Ovary (tissue), 7 donors: ENCODE measurements at regions not wholly inside any gene's neighbourhood (a gene's known extent, or its start where the extent isn't known, plus 50 kb on each side); places are given as distances from the start of the nearest gene placed in this dataset.

Experiments
- DNase-seq, 5 donors: peaks; one replicate each; pipeline ENCODE4 v3.0.0-alpha.2; 2019 to 2020
- H3K27ac ChIP-seq, 2 donors: fragments of 200-600 bp; one replicate each; pipeline versions ENCODE4 v1.5.1 to v1.8.0; 2019 to 2022
- H3K27me3 ChIP-seq: fragments of 200-600 bp; one replicate; pipeline ENCODE4 v1.8.0; 2022
- H3K36me3 ChIP-seq: fragments of 200-600 bp; sonication (generic); one replicate; pipeline ENCODE4 v1.5.1; 2019
- H3K4me1 ChIP-seq: one replicate; pipeline ENCODE4 v1.8.1; 2013; ENCODE audit warnings: mild to moderate bottlenecking, moderate library complexity; ENCODE audit not compliant: insufficient read depth
- H3K4me3 ChIP-seq: fragments of 200-600 bp; sonication (generic); one replicate; pipeline ENCODE4 v1.5.1; 2017
- H3K9me3 ChIP-seq, 2 donors: fragments of 200-600 bp in 1 of 2; sonication (generic) in 1 of 2; one replicate each; pipeline versions ENCODE4 v1.5.1 to v1.8.1; 2013 to 2019; ENCODE audit warnings: mild to moderate bottlenecking in 1 of 2, moderate library complexity in 1 of 2
- EP300 ChIP-seq: sonication (generic); formaldehyde crosslinking; IDR thresholded peaks from one replicate; pipeline ENCODE4 v1.6.1; 2017; ENCODE audit warnings: antibody characterized with exemption
- POLR2A ChIP-seq: fragments of 450-650 bp; IDR thresholded peaks from one replicate; pipeline ENCODE4 v1.6.1; 2017; ENCODE audit warnings: antibody characterized with exemption, mild to moderate bottlenecking, moderate library complexity
- WGBS, 3 donors: extraction: QIAGEN DNeasy Blood & Tissue Kit in 1 of 3; methylation state at CpG; one replicate each; pipeline versions ENCODE4 v1.1.5 to v1.1.7; 2013 to 2017; 5-methylcytosine and 5-hydroxymethylcytosine counted together
- intact Hi-C, 4 donors: fragments of 100-400 bp; cut with DNase I; formaldehyde crosslinking; loops; one replicate each; pipeline versions ENCODE4 v1.11.0 to v1.15.1; 2022 to 2023
- TF ChIP-seq, protein P1 (sequence below), 3 donors: fragments of 450-650 bp in 2 of 3; fragments of 200-600 bp in 1 of 3; IDR thresholded peaks; one replicate each; pipeline versions ENCODE4 v1.5.1 to v1.8.0; 2016 to 2022; ENCODE audit warnings: antibody characterized with exemption in 3 of 3, mild to moderate bottlenecking in 1 of 3
- donor health status: DM: no; HTN: no; CAD: no; lungs with moderate emphysema.
- donor health status: DM: no; HTN: no; CAD: no.
- donor health status: Bipolar disorder and iron deficiency.
- donor health status: DM: no; HTN: no; CAD: no.
- donor health status: DM: yes; HTN: yes; CAD: no.

DNA sequence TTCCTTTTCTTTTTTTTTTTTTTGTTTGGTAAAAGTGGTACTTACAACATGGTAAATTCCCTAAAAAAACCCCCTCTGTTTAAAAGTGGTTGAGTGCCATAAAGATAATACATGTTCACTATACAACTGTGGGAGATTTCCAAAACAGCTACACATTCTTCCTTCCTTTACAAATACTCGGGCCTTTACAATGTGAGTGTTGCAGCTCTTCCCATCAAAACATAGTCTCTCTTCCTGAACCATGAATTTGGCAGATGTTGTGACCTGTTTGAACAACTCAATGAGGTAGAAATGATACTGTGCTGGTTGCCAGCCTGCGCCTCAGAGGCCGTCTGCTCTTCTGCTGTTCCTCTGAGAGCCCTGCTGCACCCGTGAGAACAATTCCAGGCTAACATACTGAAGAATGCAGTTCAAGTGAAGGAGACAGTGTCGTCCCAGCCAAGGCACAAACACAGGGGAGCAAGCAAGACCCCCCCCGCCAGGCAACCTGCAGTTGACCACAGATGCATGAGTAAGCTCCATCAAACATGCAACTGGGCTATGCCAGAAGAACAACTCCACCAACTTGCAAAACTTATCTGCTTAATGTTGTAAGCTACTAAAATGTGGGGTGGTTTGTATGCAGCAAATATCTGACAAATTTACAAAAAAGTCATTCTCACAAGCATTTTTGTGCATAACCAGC lies 645.0 kb downstream of the PCDH7 start:
- no peaks in the 10 kb centered on the region for H3K9me3 ChIP-seq
- no peak overlapping the region for H3K4me3 ChIP-seq
- 72 to 91% (median 76%) methylated on average over 6 of the region's 6 CpGs for WGBS, 3 donors
- no peak overlapping the region for H3K27ac ChIP-seq
- intact Hi-C loops = no loop called here
- DNase-seq = no peak
- no peaks in the 10 kb centered on the region for H3K36me3 ChIP-seq
- H3K4me1 ChIP-seq = no peaks in the 10 kb centered on the region
- TF ChIP-seq, protein P1, sequence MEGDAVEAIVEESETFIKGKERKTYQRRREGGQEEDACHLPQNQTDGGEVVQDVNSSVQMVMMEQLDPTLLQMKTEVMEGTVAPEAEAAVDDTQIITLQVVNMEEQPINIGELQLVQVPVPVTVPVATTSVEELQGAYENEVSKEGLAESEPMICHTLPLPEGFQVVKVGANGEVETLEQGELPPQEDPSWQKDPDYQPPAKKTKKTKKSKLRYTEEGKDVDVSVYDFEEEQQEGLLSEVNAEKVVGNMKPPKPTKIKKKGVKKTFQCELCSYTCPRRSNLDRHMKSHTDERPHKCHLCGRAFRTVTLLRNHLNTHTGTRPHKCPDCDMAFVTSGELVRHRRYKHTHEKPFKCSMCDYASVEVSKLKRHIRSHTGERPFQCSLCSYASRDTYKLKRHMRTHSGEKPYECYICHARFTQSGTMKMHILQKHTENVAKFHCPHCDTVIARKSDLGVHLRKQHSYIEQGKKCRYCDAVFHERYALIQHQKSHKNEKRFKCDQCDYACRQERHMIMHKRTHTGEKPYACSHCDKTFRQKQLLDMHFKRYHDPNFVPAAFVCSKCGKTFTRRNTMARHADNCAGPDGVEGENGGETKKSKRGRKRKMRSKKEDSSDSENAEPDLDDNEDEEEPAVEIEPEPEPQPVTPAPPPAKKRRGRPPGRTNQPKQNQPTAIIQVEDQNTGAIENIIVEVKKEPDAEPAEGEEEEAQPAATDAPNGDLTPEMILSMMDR (IDR thresholded peaks at IDR 0.05) = no peak
- no peak for TF ChIP-seq POLR2A
- TF ChIP-seq EP300 = no peak
- no peaks in the 10 kb centered on the region for H3K27me3 ChIP-seq

DNA sequence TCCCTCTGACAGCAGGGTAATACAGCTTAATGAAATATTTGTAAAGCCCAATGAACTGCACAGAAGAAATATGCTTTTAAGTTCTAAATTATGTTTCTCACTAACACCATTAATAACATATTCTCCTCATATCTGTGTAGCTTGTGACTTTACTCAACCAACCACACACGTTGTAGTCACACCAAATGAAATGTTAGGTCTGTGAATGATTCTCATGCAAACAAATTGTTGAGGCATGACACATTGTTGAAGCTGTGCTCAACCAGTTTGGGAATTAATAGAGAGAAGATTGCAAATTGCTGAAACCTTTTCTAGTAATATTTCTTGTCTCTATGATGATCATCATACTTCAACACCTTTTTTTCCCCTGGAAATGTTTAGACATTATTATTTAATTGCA lies 645.9 kb downstream of the PCDH7 start:
- intact Hi-C loops = no loop called here
- TF ChIP-seq EP300 (no peak), POLR2A (no peak)
- TF ChIP-seq, protein P1 (IDR thresholded peaks at IDR 0.05) = no peak
- WGBS, 3 donors = 22 to 49% (median 37%) methylated on average over 1 of the region's 1 CpG
- H3K4me1 ChIP-seq = no peaks in the 10 kb centered on the region
- H3K4me3 ChIP-seq = no peak overlapping the region
- DNase-seq = no peak
- H3K27ac ChIP-seq = no peak overlapping the region
- H3K27me3 ChIP-seq = no peaks in the 10 kb centered on the region
- H3K36me3 ChIP-seq = no peaks in the 10 kb centered on the region
- no peaks in the 10 kb centered on the region for H3K9me3 ChIP-seq

DNA sequence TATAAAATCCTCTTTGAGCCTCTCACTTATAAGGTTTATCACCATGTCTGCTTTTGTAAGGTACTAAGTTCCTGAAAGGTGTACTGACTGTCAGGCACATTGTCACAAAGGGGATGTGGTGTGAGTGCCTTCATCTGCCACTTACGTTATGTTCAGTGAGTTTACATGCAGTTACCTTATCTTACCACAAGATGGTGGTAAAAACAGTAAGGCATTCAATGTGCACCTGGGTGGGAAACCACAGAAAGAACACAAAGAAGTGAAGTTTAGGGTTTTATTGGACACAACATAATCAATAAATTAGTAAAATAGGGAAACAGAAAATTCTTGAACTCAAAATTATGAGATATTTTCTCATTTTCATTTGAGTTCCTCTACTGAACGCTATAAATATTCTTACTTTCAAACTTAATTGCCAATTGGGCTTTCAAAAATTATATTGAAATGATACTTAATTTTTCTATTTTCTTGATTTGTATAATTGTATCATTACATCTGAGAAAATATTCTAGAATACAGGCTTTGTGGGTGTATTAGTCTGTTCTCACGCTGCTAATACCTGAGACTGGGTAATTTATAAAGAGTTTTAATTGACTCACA lies 650.8 kb downstream of the PCDH7 start:
- no peak for DNase-seq
- WGBS, 3 donors = 68% methylated on average over 3 of the region's 3 CpGs
- Histone ChIP-seq H3K4me3 (no peak overlapping the region), H3K27ac (no peak overlapping the region), H3K4me1 (no peaks in the 10 kb centered on the region), H3K36me3 (no peaks in the 10 kb centered on the region), H3K9me3 (no peaks in the 10 kb centered on the region), H3K27me3 (no peaks in the 10 kb centered on the region)
- intact Hi-C loops = no loop called here
- no peak for TF ChIP-seq EP300
- TF ChIP-seq, protein P1 (IDR thresholded peaks at IDR 0.05) = peak in 1 of 3 donors; percentile 29

DNA sequence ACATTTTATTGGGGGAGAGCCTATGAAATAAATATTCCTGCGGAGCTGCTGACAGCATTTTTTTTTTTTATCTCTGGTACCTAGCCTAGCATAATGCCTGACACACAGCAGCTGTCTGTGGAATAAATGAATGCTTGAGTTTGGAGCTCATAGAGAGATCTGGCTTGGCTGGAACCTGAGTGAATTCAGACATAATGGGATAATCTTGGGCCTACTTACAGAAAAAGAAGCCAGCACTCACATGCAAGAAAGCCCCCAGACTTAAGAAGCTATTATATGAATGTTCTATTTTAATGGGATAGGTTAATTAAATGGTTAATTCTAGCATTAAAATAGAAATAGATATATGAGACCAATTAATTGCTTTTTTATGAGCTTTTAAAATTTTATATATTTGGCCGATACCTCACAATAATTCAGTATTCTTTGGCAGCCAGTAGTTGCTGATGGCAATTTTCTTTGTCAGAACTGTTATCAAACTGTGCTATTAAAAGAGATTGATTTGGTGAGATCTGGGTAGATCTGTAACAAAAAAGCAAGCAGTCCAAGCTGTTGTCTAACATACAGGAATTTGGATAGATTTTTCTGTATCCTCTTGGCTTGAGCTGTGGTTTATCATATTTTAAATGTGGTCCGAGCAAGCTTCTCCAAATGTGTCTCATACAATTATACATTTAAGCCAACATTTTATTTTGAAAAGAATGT lies 654.2 kb downstream of the PCDH7 start:
- no peaks in the 10 kb centered on the region for H3K27me3 ChIP-seq
- no peak for DNase-seq
- TF ChIP-seq, protein P1 (IDR thresholded peaks at IDR 0.05) = no peak
- no peak for TF ChIP-seq EP300
- no peak for TF ChIP-seq POLR2A
- no peaks in the 10 kb centered on the region for H3K4me1 ChIP-seq
- no peaks in the 10 kb centered on the region for H3K36me3 ChIP-seq
- intact Hi-C loops = no loop called here
- H3K4me3 ChIP-seq = no peak overlapping the region
- no peak overlapping the region for H3K27ac ChIP-seq
- WGBS, 3 donors = 61 to 68% (median 67%) methylated on average over 3 of the region's 3 CpGs
- H3K9me3 ChIP-seq = no peaks in the 10 kb centered on the region
